Body of pancreas (tissue), 4 donors: ENCODE measurements at regions not wholly inside any gene's neighbourhood (a gene's known extent, or its start where the extent isn't known, plus 50 kb on each side); places are given as distances from the start of the nearest gene placed in this dataset.

Source experiments
- POLR2A ChIP-seq, 3 donors: fragments of 450-650 bp; IDR thresholded peaks; one replicate each; pipeline ENCODE4 v1.6.1; 2016; ENCODE audit warnings: antibody characterized with exemption in 3 of 3, mild to moderate bottlenecking in 2 of 3
- TF ChIP-seq, protein P1 (sequence below), 7 experiments: fragments of 450-650 bp in 4 of 7; fragments of 200-600 bp in 3 of 7; sonication (generic) in 3 of 7; IDR thresholded peaks; one replicate each; pipeline ENCODE4 v1.5.1; 2016 to 2019; ENCODE audit warnings: antibody characterized with exemption in 7 of 7

DNA sequence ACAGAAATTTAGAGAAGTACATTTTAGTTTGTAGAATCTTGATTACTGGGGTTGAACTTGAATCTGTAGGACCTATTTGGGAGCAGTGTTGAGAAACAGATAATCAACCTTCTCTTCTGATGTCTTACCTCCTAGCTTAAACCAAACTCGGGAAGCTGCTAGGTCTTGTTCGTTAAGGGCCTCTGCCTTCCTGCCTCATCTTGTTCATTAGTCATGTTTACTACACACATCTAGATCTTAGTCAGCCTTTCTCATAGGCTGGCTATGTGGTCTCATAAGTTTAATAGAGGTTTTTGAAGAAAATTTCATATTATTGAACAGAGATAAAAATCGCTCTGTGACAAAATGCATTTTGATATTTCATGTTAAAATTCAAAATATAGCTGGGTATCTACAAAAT lies 331.0 kb upstream of the EDIL3 start:
- TF ChIP-seq, protein P1, sequence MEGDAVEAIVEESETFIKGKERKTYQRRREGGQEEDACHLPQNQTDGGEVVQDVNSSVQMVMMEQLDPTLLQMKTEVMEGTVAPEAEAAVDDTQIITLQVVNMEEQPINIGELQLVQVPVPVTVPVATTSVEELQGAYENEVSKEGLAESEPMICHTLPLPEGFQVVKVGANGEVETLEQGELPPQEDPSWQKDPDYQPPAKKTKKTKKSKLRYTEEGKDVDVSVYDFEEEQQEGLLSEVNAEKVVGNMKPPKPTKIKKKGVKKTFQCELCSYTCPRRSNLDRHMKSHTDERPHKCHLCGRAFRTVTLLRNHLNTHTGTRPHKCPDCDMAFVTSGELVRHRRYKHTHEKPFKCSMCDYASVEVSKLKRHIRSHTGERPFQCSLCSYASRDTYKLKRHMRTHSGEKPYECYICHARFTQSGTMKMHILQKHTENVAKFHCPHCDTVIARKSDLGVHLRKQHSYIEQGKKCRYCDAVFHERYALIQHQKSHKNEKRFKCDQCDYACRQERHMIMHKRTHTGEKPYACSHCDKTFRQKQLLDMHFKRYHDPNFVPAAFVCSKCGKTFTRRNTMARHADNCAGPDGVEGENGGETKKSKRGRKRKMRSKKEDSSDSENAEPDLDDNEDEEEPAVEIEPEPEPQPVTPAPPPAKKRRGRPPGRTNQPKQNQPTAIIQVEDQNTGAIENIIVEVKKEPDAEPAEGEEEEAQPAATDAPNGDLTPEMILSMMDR (IDR thresholded peaks at IDR 0.05), result no peak
- no peak for TF ChIP-seq POLR2A (IDR thresholded peaks at IDR 0.05)
